ENCODE measurements at regions not wholly inside any gene's neighbourhood (a gene's known extent, or its start where the extent isn't known, plus 50 kb on each side); places are given as distances from the start of the nearest gene placed in this dataset.

- no peak for DNase-seq
Measured at GRCh38 chr16:20166531-20167235, 93.0 kb upstream of the GPR139 start.

- DNase-seq, result no peak
Measured at GRCh38 chr16:20153444-20153843, 79.8 kb upstream of the GPR139 start.

- no peak for DNase-seq
Measured at GRCh38 chr16:20147091-20147490, 73.4 kb upstream of the GPR139 start.

- no peak for DNase-seq
Measured at GRCh38 chr16:20141956-20142355, 68.3 kb upstream of the GPR139 start.

- no peak for DNase-seq
Measured at GRCh38 chr16:20137909-20138308, 64.2 kb upstream of the GPR139 start.

GRCh38 chr16:20137194-20137593 lies 63.5 kb upstream of the GPR139 start:
- no peak for DNase-seq

GRCh38 chr16:20136446-20136968 lies 62.8 kb upstream of the GPR139 start:
- DNase-seq, result no peak

GRCh38 chr16:20129375-20129774 lies 55.7 kb upstream of the GPR139 start:
- DNase-seq, result no peak

Data from NCI-H1417 (cell line).